NCI-H748 (cell line): ENCODE measurements at regions not wholly inside any gene's neighbourhood (a gene's known extent, or its start where the extent isn't known, plus 50 kb on each side); places are given as distances from the start of the nearest gene placed in this dataset.
"Not testable (repeated sequence)": the region's sequence is repeated elsewhere in the genome, so short reads cannot be mapped to it uniquely, and the experiment has no call there.

Experiments
- DNase-seq: peaks from one replicate; lab custom pipeline; 2025; ENCODE audit not compliant: unreplicated experiment; lab: John Stamatoyannopoulos, UW

GRCh38 chr10:131017566-131018285, 293.8 kb downstream of the TCERG1L start:
- no peak for DNase-seq

GRCh38 chr10:131018886-131019500, 292.5 kb downstream of the TCERG1L start:
- no peak for DNase-seq

GRCh38 chr10:131019696-131020095, 291.8 kb downstream of the TCERG1L start:
- no peak for DNase-seq

DNA sequence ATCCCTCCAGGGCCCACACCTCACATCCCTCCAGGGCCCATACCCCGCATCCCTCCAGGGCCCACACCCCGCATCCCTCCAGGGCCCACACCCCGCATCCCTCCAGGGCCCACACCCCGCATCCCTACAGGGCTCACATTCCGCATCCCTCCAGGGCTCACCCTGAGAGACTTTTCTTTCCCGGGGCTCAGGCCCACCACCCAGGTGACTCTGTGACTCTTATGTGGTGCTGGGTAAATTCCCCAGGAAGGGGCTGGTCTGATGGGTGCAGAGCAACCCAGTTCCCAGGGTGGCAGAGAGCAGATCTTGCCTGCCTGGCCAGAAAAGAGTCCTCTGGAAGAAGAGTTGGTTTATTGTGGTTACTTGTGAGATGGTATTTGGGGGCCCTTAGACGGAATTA, 290.7 kb downstream of the TCERG1L start:
- DNase-seq = no peak

DNA sequence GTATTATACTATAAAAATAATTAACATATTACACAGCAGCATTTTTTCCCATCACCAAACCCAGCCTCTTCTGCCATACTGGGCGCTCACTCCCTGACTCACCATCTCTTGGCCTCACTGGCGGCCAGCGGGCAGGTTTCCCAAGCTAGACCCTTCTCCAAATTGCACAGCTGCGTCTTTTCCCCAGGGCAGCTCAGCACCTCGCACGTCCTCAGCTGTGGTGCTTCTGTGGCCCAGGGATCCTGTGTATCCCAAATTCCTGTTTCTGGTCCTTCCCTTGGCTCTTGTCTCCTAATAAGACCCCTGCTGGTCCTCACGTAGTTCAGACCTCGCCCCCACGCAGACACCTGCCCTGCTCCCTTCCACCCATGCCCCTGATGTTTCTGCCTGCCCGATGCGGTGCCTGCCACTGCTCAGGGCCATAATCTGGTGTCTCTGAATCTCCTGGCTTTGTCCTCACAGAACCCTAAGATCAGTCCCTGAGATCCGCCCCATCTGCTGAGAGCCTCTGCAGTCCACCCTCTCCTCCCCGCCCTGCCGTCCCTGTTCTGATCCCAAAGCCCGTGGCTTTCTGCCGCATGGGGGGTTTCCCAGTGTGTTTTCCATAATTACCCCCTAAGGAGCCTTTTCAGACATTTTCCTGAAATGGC, 290.1 kb downstream of the TCERG1L start:
- DNase-seq = no peak

DNA sequence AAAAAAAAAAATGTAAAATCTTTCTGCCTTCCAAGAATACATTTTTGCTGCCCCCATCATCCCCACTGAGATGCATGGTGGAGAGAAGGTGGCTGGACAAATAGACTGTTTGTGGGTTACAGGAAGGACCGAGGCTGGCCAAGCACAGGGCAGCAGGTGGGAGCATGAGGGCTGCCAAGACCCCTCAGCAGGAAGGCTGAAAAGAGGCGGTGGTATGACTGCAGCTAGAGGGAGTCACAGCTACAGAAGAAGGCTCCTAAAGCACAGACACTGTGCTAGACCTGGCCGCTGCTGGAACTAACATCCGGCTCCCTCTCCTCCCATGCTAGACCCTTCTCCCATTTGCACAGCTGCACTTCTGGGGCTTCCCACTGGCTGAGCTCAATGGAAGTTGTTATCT, 289.6 kb downstream of the TCERG1L start:
- no peak for DNase-seq

DNA sequence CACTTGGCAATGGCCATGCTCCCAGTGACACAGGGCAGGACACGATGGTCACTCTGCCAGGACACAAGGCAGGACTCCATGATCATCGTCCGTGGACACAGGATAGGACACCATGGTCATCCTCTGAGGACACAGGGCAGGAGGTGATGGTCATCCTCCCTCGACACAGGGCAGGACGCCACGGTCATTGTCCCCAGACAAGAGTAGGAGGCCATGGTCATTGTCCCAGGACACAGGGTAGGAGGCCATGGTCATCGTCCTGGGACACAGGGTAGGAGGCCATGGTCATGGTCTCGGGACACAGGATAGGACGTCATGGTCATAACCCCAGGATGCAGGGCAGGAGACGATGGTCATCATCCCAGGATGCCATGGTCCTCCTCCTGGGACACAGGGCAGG, 289.2 kb downstream of the TCERG1L start:
- DNase-seq = no peak

DNA sequence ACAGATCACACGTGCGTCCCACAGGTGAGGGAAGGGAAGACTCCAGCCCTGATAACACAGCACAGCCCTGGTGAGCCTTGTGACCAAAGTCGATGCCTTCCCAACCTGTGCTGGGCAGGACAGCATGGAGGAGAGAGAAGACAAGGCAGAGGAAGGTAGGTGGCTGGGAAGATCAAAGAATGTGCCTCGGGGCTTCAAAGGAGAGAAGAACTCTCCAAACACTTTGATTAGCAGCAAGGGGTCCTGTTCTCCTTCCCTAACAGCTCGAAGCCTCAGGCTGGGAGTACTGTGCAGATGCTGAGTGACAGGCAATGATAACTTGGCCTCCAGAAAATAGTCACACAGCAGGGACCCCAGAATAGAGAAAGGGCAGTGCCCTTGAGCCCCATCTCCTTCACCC, 288.5 kb downstream of the TCERG1L start:
- DNase-seq = no peak

GRCh38 chr10:131024259-131025131, 287.0 kb downstream of the TCERG1L start:
- no peak for DNase-seq

DNA sequence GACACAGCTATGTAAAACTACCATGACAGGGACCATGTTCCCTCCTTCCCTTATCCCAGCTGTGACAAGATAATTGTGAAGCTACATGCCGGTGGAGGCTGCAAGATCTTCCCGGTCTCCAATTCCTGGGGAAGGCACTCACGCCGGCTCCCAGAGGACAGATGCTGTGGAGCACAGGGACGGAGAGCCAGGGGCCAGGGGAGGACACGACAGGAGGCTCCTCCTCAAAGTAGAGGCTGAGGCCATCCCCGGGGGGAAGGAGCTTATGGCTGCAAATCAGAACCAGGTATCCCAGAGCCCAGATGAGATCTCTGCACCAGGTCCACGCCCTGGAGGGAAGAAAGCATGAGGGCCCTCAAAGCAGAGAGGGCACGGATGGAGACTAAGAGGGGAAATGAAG, 286.2 kb downstream of the TCERG1L start:
- no peak for DNase-seq

DNA sequence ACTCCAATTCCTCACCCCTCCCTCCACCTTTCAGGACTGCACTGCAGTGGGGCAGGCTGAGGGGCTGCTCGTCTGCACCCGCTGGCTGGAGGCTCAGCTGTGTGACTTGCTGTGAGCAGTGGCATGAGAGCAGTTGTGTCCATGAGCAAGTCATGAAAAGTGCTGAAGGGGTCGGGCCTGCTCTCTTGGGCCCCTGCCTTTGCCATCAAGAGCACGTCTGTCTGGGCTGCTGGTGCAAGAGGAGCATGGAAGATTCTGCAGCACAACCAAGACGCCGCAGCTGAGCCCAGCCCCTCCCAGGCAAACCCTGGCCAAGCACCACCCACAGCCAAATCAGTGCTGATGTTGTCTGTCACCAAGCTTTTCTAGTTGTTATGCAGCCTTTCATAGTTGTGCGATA, 284.3 kb downstream of the TCERG1L start:
- DNase-seq = no peak

- DNase-seq = no peak
Observed at GRCh38 chr10:131031346-131031745, 280.2 kb downstream of the TCERG1L start.

DNA sequence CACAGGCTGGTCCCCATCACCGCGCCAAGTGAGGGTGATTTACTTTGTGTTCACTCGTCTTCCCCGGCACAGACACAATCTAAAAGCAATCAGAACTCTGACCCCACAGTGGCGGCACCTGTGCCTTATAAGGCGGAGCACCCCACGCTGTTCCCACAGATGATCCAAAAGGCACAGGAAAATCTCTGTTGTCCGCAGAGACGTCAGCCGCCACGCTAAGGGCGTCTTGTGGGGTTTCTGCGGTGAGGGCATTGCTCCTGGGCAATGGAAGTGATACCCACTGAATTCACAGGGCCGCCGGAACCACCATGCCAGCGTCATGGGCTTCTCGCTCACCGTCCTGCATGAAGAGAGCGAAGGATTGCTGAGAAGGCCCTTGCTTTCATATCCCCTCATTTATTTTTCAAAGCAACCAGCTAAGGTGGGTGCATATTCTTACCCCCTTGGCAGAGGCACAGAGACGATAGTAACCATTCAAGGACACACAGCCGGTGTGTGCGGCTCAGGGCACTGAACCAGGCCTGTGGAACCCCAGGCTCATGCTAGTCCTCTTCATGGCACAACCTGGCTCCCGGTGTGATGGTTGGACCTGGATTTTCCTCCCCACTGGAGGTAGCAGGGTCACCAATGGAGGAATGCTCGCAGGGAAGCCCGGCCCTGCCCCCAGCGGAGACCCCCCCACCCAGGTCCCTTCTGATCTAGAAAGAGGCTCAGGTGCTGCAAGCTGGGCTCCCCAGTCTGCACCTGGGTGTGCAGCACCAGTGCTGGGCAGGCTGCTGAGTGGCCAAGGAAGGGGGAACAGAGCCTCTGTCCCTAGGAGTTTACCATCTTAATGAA, 279.0 kb downstream of the TCERG1L start:
- DNase-seq = no peak

- no peak for DNase-seq
Observed at GRCh38 chr10:131033166-131034085, 278.1 kb downstream of the TCERG1L start.

- no peak for DNase-seq
Observed at GRCh38 chr10:131034451-131034850, 277.1 kb downstream of the TCERG1L start.

DNA sequence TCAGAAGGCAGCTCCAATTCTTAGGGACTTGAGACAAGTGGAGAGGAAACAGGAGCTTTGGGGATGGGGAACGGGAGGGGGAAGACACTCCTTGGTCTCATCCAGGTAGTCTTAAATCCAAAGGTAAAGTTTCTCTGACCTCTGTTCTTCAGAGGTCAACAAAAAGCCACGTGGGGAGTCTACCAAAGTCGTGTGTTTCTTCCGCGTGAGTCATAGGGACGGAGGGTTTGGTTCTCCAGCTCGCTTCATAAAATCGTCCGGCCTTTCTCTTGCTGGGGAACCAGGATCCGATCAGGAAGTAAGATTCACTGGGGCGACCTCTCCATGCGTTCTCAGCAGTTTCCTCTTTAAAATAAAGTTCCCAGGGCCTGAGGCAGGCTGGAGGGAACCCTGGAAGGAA, 275.7 kb downstream of the TCERG1L start:
- DNase-seq = no peak

DNA sequence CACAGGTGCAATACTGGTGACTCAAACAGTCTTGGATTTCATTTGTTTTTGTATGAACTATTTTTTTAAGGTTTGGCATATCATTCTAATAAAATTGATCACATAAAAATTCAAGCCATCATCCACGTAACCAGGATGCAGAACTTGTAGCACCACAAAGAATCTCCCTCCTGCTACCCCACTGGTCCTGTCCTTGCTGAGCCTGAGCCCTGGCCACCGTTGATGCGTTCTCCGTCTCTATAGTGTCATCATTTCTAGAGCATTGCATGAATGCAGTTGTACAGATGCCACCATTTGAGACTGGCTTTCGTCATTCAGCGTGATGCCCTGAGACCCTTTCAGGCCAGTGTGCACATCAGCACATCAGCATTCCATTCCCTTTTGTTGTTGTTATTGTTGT, 273.5 kb downstream of the TCERG1L start:
- DNase-seq = no peak

DNA sequence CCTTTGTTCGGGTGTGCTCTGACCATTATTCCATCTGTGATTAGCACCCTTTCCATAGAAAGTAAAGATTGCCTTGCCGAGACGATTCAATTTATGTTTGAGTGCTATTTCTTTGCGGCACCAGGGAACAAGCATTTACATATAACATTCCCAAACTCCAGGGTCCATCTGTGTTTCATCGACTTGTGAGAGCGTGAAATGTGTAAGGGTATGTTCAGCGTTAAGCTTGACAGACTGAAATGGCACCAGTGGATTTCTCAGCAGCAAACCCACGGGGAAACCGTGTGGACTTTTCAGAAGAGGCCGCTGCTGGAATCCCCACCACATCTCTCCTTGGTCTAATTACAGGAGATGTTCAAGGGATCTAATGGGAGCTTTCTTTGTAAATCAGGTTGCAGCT, 270.5 kb downstream of the TCERG1L start:
- no peak for DNase-seq

- peak; percentile 94 for DNase-seq
Observed at GRCh38 chr10:131041441-131041840, 270.1 kb downstream of the TCERG1L start.

- DNase-seq = not testable (repeated sequence)
Observed at GRCh38 chr10:131042015-131042414, 269.5 kb downstream of the TCERG1L start.
